WTC11 (cell line): ENCODE measurements at regions not wholly inside any gene's neighbourhood (a gene's known extent, or its start where the extent isn't known, plus 50 kb on each side); places are given as distances from the start of the nearest gene placed in this dataset.

Source experiments
- ATF2 ChIP-seq: sonication (generic); formaldehyde crosslinking; IDR thresholded peaks from 2 replicates; pipeline ENCODE4 v1.8.1; 2022; ENCODE audit warnings: low read depth, missing genetic modification reagents, borderline replicate concordance
- ATF6 ChIP-seq: sonication (generic); formaldehyde crosslinking; IDR thresholded peaks from 2 replicates; pipeline ENCODE4 v1.8.1; 2023; ENCODE audit warnings: mild to moderate bottlenecking, missing genetic modification reagents
- CREM ChIP-seq: sonication (generic); formaldehyde crosslinking; IDR thresholded peaks from 2 replicates; pipeline ENCODE4 v1.8.1; 2022; ENCODE audit warnings: mild to moderate bottlenecking, missing genetic modification reagents, moderate library complexity
- CTCF ChIP-seq: fragments of 200-600 bp; IDR thresholded peaks from 2 replicates; pipeline ENCODE4 v1.8.0; 2022; ENCODE audit warnings: antibody characterized with exemption
- ETV6 ChIP-seq: sonication (generic); formaldehyde crosslinking; IDR thresholded peaks from 2 replicates; pipeline ENCODE4 v1.8.1; 2022; ENCODE audit warnings: mild to moderate bottlenecking, missing genetic modification reagents
- FOXK1 ChIP-seq: sonication (generic); formaldehyde crosslinking; IDR thresholded peaks from 2 replicates; pipeline ENCODE4 v1.8.0; 2022; ENCODE audit warnings: mild to moderate bottlenecking, moderate library complexity, missing genetic modification reagents
- FOXP4 ChIP-seq: sonication (generic); formaldehyde crosslinking; IDR thresholded peaks from 2 replicates; pipeline ENCODE4 v1.8.0; 2022; ENCODE audit warnings: mild to moderate bottlenecking, missing genetic modification reagents
- MYBL2 ChIP-seq: sonication (generic); formaldehyde crosslinking; IDR thresholded peaks from 2 replicates; pipeline ENCODE4 v1.8.1; 2023; ENCODE audit warnings: mild to moderate bottlenecking, moderate library complexity, missing genetic modification reagents
- NR2C2 ChIP-seq: sonication (generic); formaldehyde crosslinking; IDR thresholded peaks from 2 replicates; pipeline ENCODE4 v1.8.0; 2022; ENCODE audit warnings: mild to moderate bottlenecking, missing genetic modification reagents
- TCF7 ChIP-seq: sonication (generic); formaldehyde crosslinking; IDR thresholded peaks from 2 replicates; pipeline ENCODE4 v1.8.0; 2022; ENCODE audit warnings: mild to moderate bottlenecking, low read depth, missing genetic modification reagents, moderate library complexity
- ZNF232 ChIP-seq: sonication (generic); formaldehyde crosslinking; IDR thresholded peaks from 2 replicates; pipeline ENCODE4 v1.8.0; 2022; ENCODE audit warnings: mild to moderate bottlenecking, missing genetic modification reagents
- TF ChIP-seq, protein P1 (sequence below): sonication (generic); formaldehyde crosslinking; conservative IDR thresholded peaks from 2 replicates; pipeline ENCODE4 v1.8.1; 2022; ENCODE audit warnings: mild to moderate bottlenecking, missing genetic modification reagents
- TF ChIP-seq, protein P2 (sequence below): sonication (generic); formaldehyde crosslinking; IDR thresholded peaks from 2 replicates; pipeline ENCODE4 v1.8.1; 2022; ENCODE audit warnings: mild to moderate bottlenecking, moderate library complexity, missing genetic modification reagents
- TF ChIP-seq, protein P3 (sequence below): sonication (generic); formaldehyde crosslinking; IDR thresholded peaks from 2 replicates; pipeline ENCODE4 v1.8.1; 2023; ENCODE audit warnings: mild to moderate bottlenecking, missing genetic modification reagents

DNA sequence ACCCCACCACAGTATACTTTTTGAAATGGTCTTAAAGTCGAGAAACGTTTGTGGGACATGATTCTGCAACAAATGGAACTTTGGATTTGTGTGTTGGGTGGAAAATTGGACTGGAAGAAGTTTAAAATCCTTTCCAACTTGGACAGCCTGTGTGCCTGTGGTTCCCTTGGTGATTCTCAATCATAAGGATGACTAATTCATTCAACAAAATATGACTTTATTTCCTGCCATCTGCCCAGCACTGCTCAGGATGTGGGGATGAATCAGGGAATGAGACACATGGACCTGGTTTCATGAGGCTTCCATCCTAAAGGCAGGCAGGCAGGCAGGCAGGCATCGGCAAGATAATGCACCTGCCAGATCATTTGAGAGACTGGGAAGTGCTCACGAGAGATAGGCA is 57.3 kb upstream of the TMEM132D start:
- TF ChIP-seq CTCF (no peak), ATF2 (CRISPR knock-in tag) (no peak), MYBL2 (CRISPR knock-in tag) (no peak), NR2C2 (CRISPR knock-in tag) (no peak), ZNF232 (CRISPR knock-in tag) (no peak), ATF6 (no peak), FOXP4 (CRISPR knock-in tag) (no peak), CREM (CRISPR knock-in tag) (no peak), TCF7 (no peak), ETV6 (no peak), FOXK1 (CRISPR knock-in tag) (no peak)
- TF ChIP-seq, protein P1, sequence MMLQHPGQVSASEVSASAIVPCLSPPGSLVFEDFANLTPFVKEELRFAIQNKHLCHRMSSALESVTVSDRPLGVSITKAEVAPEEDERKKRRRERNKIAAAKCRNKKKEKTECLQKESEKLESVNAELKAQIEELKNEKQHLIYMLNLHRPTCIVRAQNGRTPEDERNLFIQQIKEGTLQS = no peak
- TF ChIP-seq, protein P2, sequence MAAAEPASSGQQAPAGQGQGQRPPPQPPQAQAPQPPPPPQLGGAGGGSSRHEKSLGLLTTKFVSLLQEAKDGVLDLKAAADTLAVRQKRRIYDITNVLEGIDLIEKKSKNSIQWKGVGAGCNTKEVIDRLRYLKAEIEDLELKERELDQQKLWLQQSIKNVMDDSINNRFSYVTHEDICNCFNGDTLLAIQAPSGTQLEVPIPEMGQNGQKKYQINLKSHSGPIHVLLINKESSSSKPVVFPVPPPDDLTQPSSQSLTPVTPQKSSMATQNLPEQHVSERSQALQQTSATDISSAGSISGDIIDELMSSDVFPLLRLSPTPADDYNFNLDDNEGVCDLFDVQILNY = no peak
- TF ChIP-seq, protein P3, sequence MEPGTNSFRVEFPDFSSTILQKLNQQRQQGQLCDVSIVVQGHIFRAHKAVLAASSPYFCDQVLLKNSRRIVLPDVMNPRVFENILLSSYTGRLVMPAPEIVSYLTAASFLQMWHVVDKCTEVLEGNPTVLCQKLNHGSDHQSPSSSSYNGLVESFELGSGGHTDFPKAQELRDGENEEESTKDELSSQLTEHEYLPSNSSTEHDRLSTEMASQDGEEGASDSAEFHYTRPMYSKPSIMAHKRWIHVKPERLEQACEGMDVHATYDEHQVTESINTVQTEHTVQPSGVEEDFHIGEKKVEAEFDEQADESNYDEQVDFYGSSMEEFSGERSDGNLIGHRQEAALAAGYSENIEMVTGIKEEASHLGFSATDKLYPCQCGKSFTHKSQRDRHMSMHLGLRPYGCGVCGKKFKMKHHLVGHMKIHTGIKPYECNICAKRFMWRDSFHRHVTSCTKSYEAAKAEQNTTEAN = no peak
